MM.1S (cell line): ENCODE measurements at regions not wholly inside any gene's neighbourhood (a gene's known extent, or its start where the extent isn't known, plus 50 kb on each side); places are given as distances from the start of the nearest gene placed in this dataset.

Source experiments
- CTCF ChIP-seq: fragments of 300-600 bp; sonication (generic); IDR thresholded peaks from 2 replicates; pipeline ENCODE4 v1.5.1; 2016; ENCODE audit warnings: antibody characterized with exemption, low read length, mixed read lengths
- EZH2 ChIP-seq: fragments of 300-600 bp; sonication (generic); optimal IDR thresholded peaks from 2 replicates; pipeline ENCODE3; 2017; ENCODE audit warnings: low read depth, mild to moderate bottlenecking, antibody characterized with exemption, low read length, mixed read lengths

GRCh38 chr11:86145439-86146156, 76.7 kb upstream of the PICALM start:
- TF ChIP-seq CTCF (no peak), EZH2 (no peak)
